Fibroblast of mammary gland (primary cell): ENCODE measurements at regions not wholly inside any gene's neighbourhood (a gene's known extent, or its start where the extent isn't known, plus 50 kb on each side); places are given as distances from the start of the nearest gene placed in this dataset.
"Not testable (repeated sequence)": the region's sequence is repeated elsewhere in the genome, so short reads cannot be mapped to it uniquely, and the experiment has no call there.

Source experiments
- DNase-seq: peaks from one replicate; pipeline ENCODE4 v3.0.0-alpha.2; 2010; ENCODE audit warnings: low read depth
- H3K4me3 ChIP-seq: 2 replicates; pipeline ENCODE4 v1.5.1; 2011; ENCODE audit warnings: low read depth, mild to moderate bottlenecking, low read length, moderate library complexity; ENCODE audit not compliant: control insufficient read depth
- CTCF ChIP-seq: conservative IDR thresholded peaks from 2 replicates; pipeline ENCODE4 v1.5.1; 2011; ENCODE audit warnings: low read depth, low read length, inconsistent platforms; ENCODE audit not compliant: control insufficient read depth, insufficient read depth

- DNase-seq = no peak
- no peak for TF ChIP-seq CTCF
- H3K4me3 ChIP-seq = no peak overlapping the region
These were observed 111.2 kb upstream of the PPM1J start for GRCh38 chr1:112826217-112826944.

GRCh38 chr1:112825563-112826216 lies 110.6 kb upstream of the PPM1J start:
- H3K4me3 ChIP-seq, DNase-seq: not testable (repeated sequence)

- H3K4me3 ChIP-seq, DNase-seq: not testable (repeated sequence)
These were observed 109.9 kb upstream of the PPM1J start for GRCh38 chr1:112825075-112825474.

GRCh38 chr1:112821307-112822063 lies 106.4 kb upstream of the PPM1J start:
- not testable (repeated sequence) for H3K4me3 ChIP-seq, DNase-seq

- DNase-seq = peak; percentile 53
- no peak overlapping the region for H3K4me3 ChIP-seq
- no peak for TF ChIP-seq CTCF
These were observed 104.0 kb upstream of the PPM1J start for GRCh38 chr1:112818990-112819689.

- DNase-seq = no peak
- no peak for TF ChIP-seq CTCF
- no peak overlapping the region for H3K4me3 ChIP-seq
These were observed 102.6 kb upstream of the PPM1J start for GRCh38 chr1:112817555-112818373.

- no peak for DNase-seq
- no peak overlapping the region for H3K4me3 ChIP-seq
- TF ChIP-seq CTCF = no peak
These were observed 100.2 kb upstream of the PPM1J start for GRCh38 chr1:112815376-112815775.

GRCh38 chr1:112814645-112815044 lies 99.5 kb upstream of the PPM1J start:
- not testable (repeated sequence) for DNase-seq, H3K4me3 ChIP-seq
